GM06990 (cell line): ENCODE measurements at regions not wholly inside any gene's neighbourhood (a gene's known extent, or its start where the extent isn't known, plus 50 kb on each side); places are given as distances from the start of the nearest gene placed in this dataset.
"Not testable (repeated sequence)": the region's sequence is repeated elsewhere in the genome, so short reads cannot be mapped to it uniquely, and the experiment has no call there.

Experiments
- DNase-seq: peaks from one replicate; pipeline ENCODE4 v3.0.0-alpha.2; 2011; ENCODE audit not compliant: insufficient read length; ENCODE audit errors: extremely low read depth
- H3K27me3 ChIP-seq: replicated peaks from 2 replicates; pipeline ENCODE4 v1.6.0; 2011; ENCODE audit warnings: low read length; ENCODE audit not compliant: control insufficient read depth, insufficient read depth
- H3K36me3 ChIP-seq: 2 replicates; pipeline ENCODE4 v1.5.1; 2011; ENCODE audit warnings: low read length; ENCODE audit not compliant: control insufficient read depth, insufficient read depth
- H3K4me3 ChIP-seq: replicated peaks from 2 replicates; pipeline ENCODE4 v1.5.1; 2011; ENCODE audit warnings: low read depth, mild to moderate bottlenecking, control low read depth, low read length
- CTCF ChIP-seq: IDR thresholded peaks from 2 replicates; pipeline ENCODE4 v1.5.1; 2011; ENCODE audit warnings: low read length, control low read depth, mild to moderate bottlenecking, inconsistent platforms; ENCODE audit not compliant: insufficient read depth, poor library complexity, severe bottlenecking

DNA sequence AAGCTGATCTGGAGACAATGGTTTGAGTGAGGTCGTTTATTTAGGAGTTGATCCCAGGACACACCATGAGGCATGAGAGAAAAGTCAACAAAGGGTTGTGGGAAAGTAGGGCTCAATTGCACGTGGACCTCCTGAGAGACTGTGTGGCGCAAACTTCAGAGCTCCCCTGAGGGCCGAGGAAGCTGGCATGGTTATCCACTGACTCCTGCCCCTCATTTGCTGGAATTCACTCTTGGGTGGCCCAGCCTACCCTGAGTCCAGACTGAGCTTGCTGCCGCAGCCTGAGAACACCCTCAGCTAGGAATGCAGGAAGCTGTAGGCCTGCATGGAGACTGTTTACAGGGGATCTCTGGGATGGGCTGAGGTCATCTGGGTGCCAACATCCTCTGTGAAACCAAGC, 301.0 kb downstream of the RWDD3 start:
- DNase-seq = no peak
- no peak for TF ChIP-seq CTCF
- no peaks in the 10 kb centered on the region for H3K36me3 ChIP-seq
- H3K4me3 ChIP-seq = no peak overlapping the region
- H3K27me3 ChIP-seq = no peaks in the 10 kb centered on the region

GRCh38 chr1:95535614-95536013, 301.6 kb downstream of the RWDD3 start:
- Histone ChIP-seq H3K36me3 (no peaks in the 10 kb centered on the region), H3K4me3 (no peak overlapping the region), H3K27me3 (no peaks in the 10 kb centered on the region)
- DNase-seq = no peak
- TF ChIP-seq CTCF = no peak

DNA sequence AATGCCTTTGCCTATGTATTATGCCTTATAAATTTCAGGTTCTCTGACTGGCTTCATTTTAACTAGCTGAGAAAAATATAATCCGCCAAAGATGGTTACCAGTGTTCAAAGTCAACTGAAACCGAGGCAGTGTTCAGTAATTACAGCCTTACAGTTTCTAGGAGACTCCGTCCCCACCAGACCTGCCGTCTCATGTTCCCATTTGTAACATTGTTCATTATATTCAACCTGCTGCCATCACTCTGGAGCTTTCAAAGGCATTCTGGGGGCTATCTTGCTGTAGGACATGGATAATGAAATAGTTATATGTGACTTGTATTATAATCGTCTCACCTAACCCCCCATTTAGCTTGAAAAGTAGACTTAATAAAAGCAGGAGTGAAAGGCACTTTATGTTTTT, 302.5 kb downstream of the RWDD3 start:
- Histone ChIP-seq H3K4me3 (no peak overlapping the region), H3K27me3 (no peaks in the 10 kb centered on the region), H3K36me3 (no peaks in the 10 kb centered on the region)
- no peak for TF ChIP-seq CTCF
- no peak for DNase-seq

DNA sequence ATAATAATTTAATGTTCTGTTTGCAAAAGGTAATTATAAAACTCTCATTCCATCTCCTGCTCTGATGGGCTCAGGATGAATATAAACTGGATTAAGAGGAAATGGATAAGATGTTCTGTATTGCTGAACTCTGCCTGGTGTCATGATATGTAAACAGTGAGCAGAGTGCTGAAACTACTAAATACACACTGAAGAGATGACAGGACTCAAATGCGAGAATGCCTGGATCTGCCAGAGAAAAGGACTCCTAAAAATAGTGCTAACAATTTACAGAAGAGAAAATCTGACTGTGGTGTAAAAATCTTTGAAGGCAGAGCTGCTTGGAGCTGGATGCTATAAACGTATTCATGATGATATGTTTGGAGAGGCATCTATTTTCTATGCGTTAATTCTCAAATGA, 303.2 kb downstream of the RWDD3 start:
- TF ChIP-seq CTCF = no peak
- H3K27me3 ChIP-seq = no peaks in the 10 kb centered on the region
- no peaks in the 10 kb centered on the region for H3K36me3 ChIP-seq
- no peak overlapping the region for H3K4me3 ChIP-seq
- DNase-seq = no peak

GRCh38 chr1:95538242-95538641, 304.2 kb downstream of the RWDD3 start:
- not testable (repeated sequence) for H3K36me3 ChIP-seq, DNase-seq, H3K4me3 ChIP-seq, H3K27me3 ChIP-seq

- no peak for DNase-seq
- H3K36me3 ChIP-seq = no peaks in the 10 kb centered on the region
- H3K4me3 ChIP-seq = no peak overlapping the region
- no peaks in the 10 kb centered on the region for H3K27me3 ChIP-seq
- no peak for TF ChIP-seq CTCF
Measured at GRCh38 chr1:95542936-95543335, 308.9 kb downstream of the RWDD3 start.
